AG09309 (cell line): ENCODE measurements at regions not wholly inside any gene's neighbourhood (a gene's known extent, or its start where the extent isn't known, plus 50 kb on each side); places are given as distances from the start of the nearest gene placed in this dataset.

ENCODE experiments used
- DNase-seq: peaks from one replicate; pipeline ENCODE4 v3.0.0-alpha.2; 2010; ENCODE audit warnings: low read depth
- H3K4me3 ChIP-seq: 2 replicates; pipeline ENCODE4 v1.5.1; 2011; ENCODE audit warnings: mild to moderate bottlenecking, low read depth, low read length, moderate library complexity; ENCODE audit not compliant: control insufficient read depth
- TF ChIP-seq, protein P1 (sequence below): IDR thresholded peaks from 2 replicates; pipeline ENCODE4 v1.5.1; 2011; ENCODE audit warnings: mild to moderate bottlenecking, low read depth, low read length, inconsistent platforms; ENCODE audit not compliant: insufficient read depth, control insufficient read depth; ENCODE audit errors: missing control alignments

DNA sequence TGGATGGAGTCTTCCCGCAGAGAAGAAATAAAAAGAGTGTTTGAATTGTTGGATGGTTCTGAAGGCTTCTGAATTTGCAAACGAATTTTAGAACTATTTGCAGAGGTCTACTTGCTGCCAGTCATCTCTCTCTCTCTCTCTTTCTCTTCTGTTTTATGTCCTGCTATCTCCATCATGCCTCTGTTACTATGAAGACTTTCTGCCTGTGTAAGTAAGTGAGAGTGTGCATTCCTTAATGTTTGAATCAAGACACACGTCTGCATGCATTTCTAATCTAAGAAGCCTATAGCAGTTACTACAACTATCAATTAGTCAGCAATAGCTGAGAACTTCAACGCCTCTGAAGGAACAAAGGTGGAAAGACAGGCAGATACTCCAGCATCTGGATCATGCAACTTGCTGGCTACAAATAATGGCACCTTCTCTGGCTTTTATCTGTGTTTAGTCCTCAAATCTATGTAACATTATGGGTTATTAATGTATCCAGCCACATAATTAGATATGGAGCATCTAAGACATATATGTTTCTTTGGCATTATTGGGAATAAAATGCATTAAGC lies 191.5 kb upstream of the BLID start:
- no peak overlapping the region for H3K4me3 ChIP-seq
- TF ChIP-seq, protein P1, sequence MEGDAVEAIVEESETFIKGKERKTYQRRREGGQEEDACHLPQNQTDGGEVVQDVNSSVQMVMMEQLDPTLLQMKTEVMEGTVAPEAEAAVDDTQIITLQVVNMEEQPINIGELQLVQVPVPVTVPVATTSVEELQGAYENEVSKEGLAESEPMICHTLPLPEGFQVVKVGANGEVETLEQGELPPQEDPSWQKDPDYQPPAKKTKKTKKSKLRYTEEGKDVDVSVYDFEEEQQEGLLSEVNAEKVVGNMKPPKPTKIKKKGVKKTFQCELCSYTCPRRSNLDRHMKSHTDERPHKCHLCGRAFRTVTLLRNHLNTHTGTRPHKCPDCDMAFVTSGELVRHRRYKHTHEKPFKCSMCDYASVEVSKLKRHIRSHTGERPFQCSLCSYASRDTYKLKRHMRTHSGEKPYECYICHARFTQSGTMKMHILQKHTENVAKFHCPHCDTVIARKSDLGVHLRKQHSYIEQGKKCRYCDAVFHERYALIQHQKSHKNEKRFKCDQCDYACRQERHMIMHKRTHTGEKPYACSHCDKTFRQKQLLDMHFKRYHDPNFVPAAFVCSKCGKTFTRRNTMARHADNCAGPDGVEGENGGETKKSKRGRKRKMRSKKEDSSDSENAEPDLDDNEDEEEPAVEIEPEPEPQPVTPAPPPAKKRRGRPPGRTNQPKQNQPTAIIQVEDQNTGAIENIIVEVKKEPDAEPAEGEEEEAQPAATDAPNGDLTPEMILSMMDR: no peak
- DNase-seq: no peak

DNA sequence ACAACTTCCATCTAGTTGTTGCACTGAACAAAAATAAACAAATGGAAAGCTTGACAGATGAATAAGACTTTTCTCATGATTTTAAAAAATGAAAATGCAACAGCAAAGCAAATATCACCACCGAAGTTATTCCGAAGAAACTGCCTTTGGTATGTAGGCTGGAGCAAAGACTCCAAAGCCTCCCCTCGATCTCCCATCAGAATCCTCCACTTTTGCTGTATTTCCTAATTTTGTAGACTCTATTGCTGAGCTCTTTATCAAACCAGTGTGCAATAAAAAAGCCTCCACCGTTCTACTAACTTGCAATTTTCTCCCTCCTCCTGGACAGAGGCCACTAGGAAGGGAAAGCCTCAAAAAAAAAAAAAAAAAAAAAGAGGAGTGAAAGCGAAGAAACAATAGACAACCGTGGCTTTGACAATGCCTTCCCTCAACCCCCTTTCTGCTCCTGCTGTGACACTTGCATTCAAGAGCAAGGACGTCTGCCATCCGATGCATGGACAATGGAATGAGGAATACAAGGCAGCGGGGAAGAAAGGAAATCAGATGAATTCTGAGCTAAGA lies 190.9 kb upstream of the BLID start:
- DNase-seq: no peak
- H3K4me3 ChIP-seq: no peak overlapping the region
- TF ChIP-seq, protein P1: no peak

DNA sequence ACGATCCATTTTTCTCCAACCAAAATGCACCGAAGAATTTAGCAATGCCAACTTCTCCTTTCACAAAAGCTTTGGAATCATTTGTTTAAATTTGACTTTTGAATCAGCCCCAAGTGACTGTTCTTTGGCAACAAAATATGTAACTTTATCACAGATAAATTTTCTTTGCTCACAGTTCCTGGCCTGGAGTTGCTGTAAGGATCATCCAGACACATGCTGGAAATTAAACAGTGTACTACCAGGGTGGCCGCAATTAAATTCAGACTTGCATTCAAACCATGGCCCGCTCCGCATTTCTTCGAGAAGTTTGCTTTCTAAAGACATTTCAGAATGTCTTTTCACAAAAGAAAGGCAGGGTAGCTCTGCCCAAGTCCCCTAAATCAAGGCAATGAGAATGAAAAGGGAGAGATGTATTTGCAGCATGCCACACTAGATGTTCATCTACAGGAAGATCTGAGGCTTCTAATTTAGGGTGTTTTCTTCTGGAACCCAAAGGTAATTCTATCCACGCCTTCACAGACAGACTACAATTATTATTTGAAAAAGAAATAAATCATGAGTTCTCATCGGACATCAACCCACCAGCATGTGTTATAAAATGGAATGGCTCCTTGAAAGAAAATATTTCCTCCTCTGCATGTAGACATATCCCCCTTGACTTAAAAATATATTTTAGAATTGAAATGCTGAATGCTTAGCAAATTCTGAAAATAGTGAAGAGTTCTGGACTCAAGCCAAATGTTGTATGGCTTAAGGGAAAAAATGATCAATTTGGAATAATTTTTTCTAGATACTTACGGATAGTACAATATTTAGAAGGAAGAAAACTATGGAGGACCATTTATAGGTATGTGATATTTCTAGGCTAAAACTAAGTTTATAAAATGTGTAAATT lies 189.7 kb upstream of the BLID start:
- TF ChIP-seq, protein P1: no peak
- H3K4me3 ChIP-seq: no peak overlapping the region
- no peak for DNase-seq

DNA sequence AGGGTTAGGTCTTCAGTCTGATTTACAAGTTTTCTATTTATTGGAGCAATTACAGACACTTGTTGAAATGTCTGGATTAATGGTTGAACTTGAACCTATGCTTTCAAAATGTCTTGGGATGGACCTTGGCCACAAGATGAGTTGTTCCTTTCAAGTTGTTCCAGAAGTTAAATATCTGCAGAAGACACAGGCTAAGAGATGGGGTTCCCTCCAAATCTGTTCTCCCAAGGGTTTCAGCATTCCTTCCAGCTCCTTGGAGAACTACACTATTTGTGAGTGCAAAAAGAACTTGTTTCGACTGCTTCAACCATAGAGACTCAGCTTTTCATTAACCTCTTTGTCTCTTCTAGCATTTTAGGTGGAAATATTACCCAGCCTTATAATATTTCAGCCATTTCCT lies 189.0 kb upstream of the BLID start:
- no peak for DNase-seq
- no peak overlapping the region for H3K4me3 ChIP-seq
- TF ChIP-seq, protein P1: no peak

DNA sequence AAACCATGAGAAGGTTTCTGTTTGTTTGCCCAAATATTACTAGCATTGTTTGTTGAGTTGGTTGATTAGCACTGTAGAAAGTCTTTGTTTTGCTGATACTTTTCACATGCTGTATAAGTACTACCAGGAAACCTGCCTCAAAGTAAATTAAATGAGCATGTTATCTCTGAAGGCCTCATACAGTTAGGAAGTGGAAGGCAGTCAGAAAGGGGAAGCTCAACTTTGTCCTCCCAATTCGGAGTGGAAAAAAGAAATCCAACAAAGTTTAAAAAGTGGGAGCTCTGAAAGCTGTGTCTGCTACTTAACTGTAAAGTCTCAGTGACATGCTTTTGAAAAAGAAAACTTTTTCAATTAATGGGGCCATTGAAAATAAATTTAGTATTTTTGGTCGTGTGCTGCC lies 188.3 kb upstream of the BLID start:
- no peak for DNase-seq
- TF ChIP-seq, protein P1: no peak
- no peak overlapping the region for H3K4me3 ChIP-seq

DNA sequence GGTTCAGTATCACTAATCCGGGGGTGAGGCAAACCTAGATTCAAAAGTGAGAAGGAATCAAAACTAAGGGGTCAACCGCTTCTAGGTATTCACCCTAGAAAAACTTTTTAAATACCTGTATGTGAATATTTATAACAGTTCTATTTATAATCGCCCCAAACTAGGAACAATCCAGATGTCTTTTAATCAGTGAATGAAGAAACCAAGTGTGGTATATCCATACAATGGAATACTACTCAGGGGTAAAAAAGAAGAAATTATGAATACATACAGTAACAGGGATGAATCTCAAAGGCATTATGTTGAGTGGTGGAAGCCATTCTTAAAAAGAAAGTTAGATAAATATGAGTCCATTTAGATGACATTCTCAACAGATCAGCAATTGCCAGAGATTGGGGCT lies 178.0 kb upstream of the BLID start:
- H3K4me3 ChIP-seq: no peak overlapping the region
- TF ChIP-seq, protein P1: no peak
- DNase-seq: no peak
